Pancreas (tissue), 10 donors: ENCODE measurements at regions not wholly inside any gene's neighbourhood (a gene's known extent, or its start where the extent isn't known, plus 50 kb on each side); places are given as distances from the start of the nearest gene placed in this dataset.

Experiments
- ATAC-seq, 4 donors: fragments of 200-7000 bp; cut with Tn5 transposase; one replicate each; pipeline versions ENCODE4 v1.8.0 to v1.9.1; 2020; ENCODE audit warnings: mild to moderate bottlenecking in 4 of 4, moderate library complexity in 4 of 4
- DNase-seq, 6 donors: peaks; one replicate each; pipeline ENCODE4 v3.0.0-alpha.2; 2020
- FAIRE-seq: peaks from 2 replicates; lab custom pipeline; 2012; peaks lifted over from hg19 to GRCh38; lab: Jason Lieb, UNC
- H3K27ac ChIP-seq, 4 donors: fragments of 200-600 bp; sonication (generic); 1 replicate in 3 of 4; 2 replicates in 1 of 4; pipeline versions ENCODE4 v1.5.0 to v1.8.0; 2020
- H3K27me3 ChIP-seq, 4 donors: fragments of 200-600 bp; one replicate each; pipeline ENCODE4 v1.8.0; 2021
- H3K36me3 ChIP-seq, 3 donors: fragments of 200-600 bp; sonication (generic) in 1 of 3; one replicate each; pipeline versions ENCODE4 v1.5.0 to v1.8.0; 2020 to 2021
- H3K4me1 ChIP-seq, 3 donors: fragments of 200-600 bp; one replicate each; pipeline ENCODE4 v1.8.0; 2021
- H3K4me3 ChIP-seq, 4 donors: fragments of 200-600 bp; sonication (generic) in 2 of 4; one replicate each; pipeline versions ENCODE4 v1.5.0 to v1.8.0; 2020 to 2021
- H3K9me3 ChIP-seq, 4 donors: fragments of 200-600 bp; one replicate each; pipeline ENCODE4 v1.8.0; 2021
- WGBS, 2 donors: extraction: QIAGEN DNeasy Blood & Tissue Kit; methylation state at CpG; one replicate each; pipeline ENCODE4 v1.1.7; 2013; 5-methylcytosine and 5-hydroxymethylcytosine counted together
- intact Hi-C, 3 donors: fragments of 100-400 bp; cut with DNase I; formaldehyde crosslinking; loops; one replicate each; pipeline versions ENCODE4 v1.11.1 to v1.14.2; 2022
- TF ChIP-seq, protein P1 (sequence below), 4 donors: fragments of 200-600 bp; sonication (generic) in 3 of 4; IDR thresholded peaks; one replicate each; pipeline versions ENCODE4 v1.5.0 to v1.8.0; 2021; ENCODE audit warnings: antibody characterized with exemption in 4 of 4
- donor health status: healthy with polysubstance abuse.
- donor health status: DM: no; HTN: no; CAD: no; lungs with moderate emphysema.
- donor health status: DM: no; HTN: no; CAD: no.
- donor health status: control.
- donor health status: control.
- donor health status: Bipolar disorder and iron deficiency.
- donor health status: DM: yes; HTN: yes; CAD: no.
- donor health status: DM: no; HTN: no; CAD: no.
- donor health status: DM: no; HTN: no; CAD: no.
- donor health status: DM: yes; HTN: yes; CAD: no.

DNA sequence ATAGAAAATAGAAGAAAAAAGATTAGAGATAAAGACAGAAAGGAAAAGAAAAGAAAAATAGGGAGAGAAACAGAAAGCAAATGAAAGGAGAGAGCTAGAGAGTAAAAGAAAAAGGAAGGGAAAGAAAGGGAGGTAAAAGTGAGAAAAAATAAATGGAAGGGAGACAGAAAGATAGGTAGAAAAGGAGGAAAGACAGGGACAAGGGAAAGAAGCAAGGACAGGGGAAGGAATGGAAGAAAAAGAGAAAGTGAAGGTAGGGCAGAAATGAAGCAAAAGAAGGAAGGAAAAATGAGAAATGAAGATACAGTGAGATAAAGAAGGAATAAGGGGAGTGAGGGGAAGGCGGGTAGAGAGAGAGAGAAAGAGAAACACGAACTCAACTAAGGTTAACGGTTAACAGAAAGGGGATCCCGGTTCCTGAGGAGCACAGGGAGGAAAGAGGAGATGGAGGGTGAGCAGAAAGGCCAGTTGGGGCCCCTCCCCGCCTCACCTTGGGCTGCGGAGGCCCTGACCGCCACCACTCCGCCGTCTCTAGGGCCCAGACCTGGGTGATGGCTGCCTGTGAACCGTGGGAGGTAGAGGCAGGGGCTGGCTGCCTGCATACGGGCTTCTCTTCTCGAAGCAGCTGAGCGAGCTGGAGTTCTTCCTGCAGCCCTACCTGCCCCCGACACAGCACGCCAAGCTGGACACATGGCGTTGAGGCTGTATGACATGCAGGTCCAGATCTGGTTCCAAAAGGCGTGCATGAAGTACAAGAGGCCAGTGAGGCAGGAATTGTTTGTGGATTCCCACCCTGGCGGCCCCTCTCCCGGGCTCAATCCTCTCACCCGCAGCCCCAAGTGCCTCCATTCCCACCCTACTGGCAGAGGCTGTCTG is 59.5 kb downstream of the SMUG1 start:
- H3K4me3 ChIP-seq = no peak overlapping the region
- no peak for ATAC-seq
- no peak for DNase-seq

More for the DNA sequence above, 59.5 kb downstream of the SMUG1 start:
- Histone ChIP-seq H3K36me3 (no peaks in the 10 kb centered on the region), H3K9me3 (no peaks in the 10 kb centered on the region), H3K27ac (no peak overlapping the region), H3K4me1 (peaks cover 0 to 6% (median 0%) of the 10 kb centered on the region in 3 donors), H3K27me3 (no peaks in the 10 kb centered on the region)
- TF ChIP-seq, protein P1, sequence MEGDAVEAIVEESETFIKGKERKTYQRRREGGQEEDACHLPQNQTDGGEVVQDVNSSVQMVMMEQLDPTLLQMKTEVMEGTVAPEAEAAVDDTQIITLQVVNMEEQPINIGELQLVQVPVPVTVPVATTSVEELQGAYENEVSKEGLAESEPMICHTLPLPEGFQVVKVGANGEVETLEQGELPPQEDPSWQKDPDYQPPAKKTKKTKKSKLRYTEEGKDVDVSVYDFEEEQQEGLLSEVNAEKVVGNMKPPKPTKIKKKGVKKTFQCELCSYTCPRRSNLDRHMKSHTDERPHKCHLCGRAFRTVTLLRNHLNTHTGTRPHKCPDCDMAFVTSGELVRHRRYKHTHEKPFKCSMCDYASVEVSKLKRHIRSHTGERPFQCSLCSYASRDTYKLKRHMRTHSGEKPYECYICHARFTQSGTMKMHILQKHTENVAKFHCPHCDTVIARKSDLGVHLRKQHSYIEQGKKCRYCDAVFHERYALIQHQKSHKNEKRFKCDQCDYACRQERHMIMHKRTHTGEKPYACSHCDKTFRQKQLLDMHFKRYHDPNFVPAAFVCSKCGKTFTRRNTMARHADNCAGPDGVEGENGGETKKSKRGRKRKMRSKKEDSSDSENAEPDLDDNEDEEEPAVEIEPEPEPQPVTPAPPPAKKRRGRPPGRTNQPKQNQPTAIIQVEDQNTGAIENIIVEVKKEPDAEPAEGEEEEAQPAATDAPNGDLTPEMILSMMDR (IDR thresholded peaks at IDR 0.05) = no peak
- no peak for FAIRE-seq
- WGBS, 2 donors = 81% methylated on average over 20 of the region's 20 CpGs
- intact Hi-C loops = no loop called here
